Esophagus squamous epithelium (tissue), 4 donors: ENCODE measurements at regions not wholly inside any gene's neighbourhood (a gene's known extent, or its start where the extent isn't known, plus 50 kb on each side); places are given as distances from the start of the nearest gene placed in this dataset.

Source experiments
- CTCF ChIP-seq, 6 experiments: fragments of 450-650 bp in 4 of 6; fragments of 200-600 bp in 2 of 6; sonication (generic) in 2 of 6; IDR thresholded peaks; one replicate each; pipeline ENCODE4 v1.5.1; 2016 to 2019; ENCODE audit warnings: antibody characterized with exemption in 6 of 6, mild to moderate bottlenecking in 4 of 6, moderate library complexity in 4 of 6
- POLR2A ChIP-seq, 4 donors: fragments of 450-650 bp; IDR thresholded peaks; one replicate each; pipeline ENCODE4 v1.6.1; 2017; ENCODE audit warnings: antibody characterized with exemption in 4 of 4, mild to moderate bottlenecking in 4 of 4, moderate library complexity in 3 of 4

GRCh38 chrX:142663330-142664095, 362.2 kb upstream of the SPANXN4 start:
- TF ChIP-seq CTCF (IDR thresholded peaks at IDR 0.05) (no peak), POLR2A (IDR thresholded peaks at IDR 0.05) (no peak)
